ENCODE measurements at regions not wholly inside any gene's neighbourhood (a gene's known extent, or its start where the extent isn't known, plus 50 kb on each side); places are given as distances from the start of the nearest gene placed in this dataset.

DNA sequence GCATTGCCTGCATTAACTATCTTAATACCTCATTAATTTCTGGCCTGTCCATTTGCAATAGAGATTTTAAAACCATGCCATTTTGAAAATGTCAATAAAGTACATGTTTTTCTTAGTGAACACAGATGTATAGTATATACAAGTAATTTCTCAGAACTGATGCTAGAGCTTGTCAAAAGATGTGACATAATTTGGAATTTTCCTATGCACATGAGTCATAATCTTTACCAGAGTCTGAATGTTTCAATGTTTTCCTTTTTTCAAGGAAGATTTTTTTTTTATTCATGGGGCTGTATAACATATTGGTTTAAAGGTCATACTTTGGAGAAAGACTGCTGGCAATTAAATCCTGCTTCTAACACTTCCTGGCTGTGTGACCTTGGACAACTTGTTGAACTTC, 1347.5 kb upstream of the ADGRB3 start:
- TF ChIP-seq, protein P1, sequence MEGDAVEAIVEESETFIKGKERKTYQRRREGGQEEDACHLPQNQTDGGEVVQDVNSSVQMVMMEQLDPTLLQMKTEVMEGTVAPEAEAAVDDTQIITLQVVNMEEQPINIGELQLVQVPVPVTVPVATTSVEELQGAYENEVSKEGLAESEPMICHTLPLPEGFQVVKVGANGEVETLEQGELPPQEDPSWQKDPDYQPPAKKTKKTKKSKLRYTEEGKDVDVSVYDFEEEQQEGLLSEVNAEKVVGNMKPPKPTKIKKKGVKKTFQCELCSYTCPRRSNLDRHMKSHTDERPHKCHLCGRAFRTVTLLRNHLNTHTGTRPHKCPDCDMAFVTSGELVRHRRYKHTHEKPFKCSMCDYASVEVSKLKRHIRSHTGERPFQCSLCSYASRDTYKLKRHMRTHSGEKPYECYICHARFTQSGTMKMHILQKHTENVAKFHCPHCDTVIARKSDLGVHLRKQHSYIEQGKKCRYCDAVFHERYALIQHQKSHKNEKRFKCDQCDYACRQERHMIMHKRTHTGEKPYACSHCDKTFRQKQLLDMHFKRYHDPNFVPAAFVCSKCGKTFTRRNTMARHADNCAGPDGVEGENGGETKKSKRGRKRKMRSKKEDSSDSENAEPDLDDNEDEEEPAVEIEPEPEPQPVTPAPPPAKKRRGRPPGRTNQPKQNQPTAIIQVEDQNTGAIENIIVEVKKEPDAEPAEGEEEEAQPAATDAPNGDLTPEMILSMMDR (IDR thresholded peaks at IDR 0.05; ENCODE audit: extremely low read depth, missing control alignments), result no peak
- DNase-seq (ENCODE audit: low spot score), result no peak

DNA sequence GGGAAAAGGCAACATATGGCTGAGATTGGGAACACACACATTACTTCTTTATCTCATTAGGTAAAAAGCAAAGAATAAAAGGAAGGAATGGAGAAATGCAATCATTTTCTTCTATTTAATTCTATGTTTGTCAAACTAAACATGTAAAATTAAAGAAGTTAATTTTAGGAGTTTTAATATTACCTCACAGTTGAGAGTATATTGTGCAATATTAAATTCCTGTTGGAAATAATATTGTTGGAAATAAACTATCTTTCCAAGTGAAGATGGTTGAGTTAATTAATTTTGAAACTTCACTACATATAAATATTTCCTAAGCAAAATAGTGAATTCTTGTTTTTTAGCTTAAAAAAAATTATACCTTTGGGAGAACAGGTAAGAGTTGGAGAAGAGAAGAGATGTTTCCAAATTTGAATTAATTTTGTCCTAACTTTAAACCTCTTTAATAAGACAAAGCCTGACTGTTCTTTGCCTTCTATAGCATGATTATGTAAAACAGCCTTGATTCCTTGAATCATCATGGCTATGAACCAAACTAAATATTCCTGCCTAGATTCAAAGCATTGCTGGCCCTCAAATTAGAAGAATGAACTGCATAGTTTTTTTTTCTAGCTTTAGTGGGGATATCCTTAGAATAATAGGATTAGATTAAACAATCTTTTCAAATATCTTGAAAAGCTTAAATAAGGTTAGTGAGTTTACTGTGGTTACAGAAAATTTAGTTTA, 1349.1 kb upstream of the ADGRB3 start:
- TF ChIP-seq, protein P1 (IDR thresholded peaks at IDR 0.05; ENCODE audit: extremely low read depth, missing control alignments), result no peak
- DNase-seq (ENCODE audit: low spot score), result no peak

DNA sequence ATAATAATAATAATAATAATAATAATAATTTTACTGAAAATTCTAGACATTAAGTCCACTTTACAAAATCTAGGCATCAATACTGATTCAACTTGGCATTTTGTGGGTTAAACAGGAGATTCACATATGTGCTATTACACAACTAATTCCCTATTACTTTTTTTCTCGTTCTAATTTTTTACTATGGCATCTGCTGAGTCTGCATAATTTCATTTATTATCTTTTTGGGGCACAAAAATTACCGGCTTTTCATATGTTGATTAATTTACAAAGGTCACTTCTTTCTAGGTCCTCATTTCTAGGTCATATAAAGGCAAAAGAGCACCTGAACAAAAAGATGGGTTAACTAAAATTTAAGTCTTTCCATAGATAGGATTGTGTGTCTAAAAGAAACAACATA, 1357.8 kb upstream of the ADGRB3 start:
- no peak for DNase-seq (ENCODE audit: low spot score)
- TF ChIP-seq, protein P1 (IDR thresholded peaks at IDR 0.05; ENCODE audit: extremely low read depth, missing control alignments), result no peak

DNA sequence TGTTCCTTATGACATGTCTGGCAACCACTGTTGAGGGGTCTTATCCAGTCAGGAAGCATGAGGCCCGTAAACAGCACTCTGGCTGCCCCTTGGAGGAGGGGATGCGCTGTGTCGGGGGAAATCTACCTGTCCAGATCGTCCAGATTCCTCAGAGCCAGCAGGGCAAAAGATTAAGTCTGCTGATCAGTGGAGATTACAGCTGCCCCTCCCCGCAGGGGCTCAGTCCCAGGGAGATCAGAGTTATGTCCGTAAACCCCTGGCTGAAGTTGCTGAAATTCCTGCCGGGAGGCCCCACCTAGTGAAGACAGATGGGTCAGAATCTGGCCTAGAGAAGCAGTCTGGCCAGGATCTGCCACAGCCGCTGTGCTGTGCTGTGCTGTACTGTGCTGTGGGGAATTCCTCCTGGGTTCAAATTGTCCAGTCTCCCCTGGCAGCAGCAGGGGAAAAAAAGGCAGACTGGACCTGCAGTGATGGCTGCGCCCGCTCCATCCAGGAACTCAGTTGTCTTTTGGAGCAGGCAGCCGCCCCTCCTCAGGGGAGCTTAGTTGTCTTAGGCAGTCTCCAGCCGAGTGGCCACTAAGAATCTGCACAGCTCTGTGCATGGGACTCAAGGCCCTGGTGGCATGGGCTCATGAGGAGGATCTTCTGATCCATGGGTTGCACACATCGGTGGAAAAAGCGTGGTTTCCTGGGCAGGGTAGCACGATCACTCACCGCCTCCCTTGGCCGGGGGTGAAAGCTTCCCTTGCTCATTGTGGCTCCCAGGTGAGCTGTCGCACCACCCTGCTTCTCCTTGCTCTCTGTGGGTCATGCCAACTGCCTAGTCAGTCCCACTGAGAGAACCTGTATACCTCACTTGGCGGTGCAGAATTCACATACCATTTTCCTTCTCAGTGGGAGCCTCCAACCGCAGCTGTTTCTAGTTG, 1368.8 kb upstream of the ADGRB3 start:
- TF ChIP-seq, protein P1 (IDR thresholded peaks at IDR 0.05; ENCODE audit: extremely low read depth, missing control alignments), result no peak
- DNase-seq (ENCODE audit: low spot score), result no peak

DNA sequence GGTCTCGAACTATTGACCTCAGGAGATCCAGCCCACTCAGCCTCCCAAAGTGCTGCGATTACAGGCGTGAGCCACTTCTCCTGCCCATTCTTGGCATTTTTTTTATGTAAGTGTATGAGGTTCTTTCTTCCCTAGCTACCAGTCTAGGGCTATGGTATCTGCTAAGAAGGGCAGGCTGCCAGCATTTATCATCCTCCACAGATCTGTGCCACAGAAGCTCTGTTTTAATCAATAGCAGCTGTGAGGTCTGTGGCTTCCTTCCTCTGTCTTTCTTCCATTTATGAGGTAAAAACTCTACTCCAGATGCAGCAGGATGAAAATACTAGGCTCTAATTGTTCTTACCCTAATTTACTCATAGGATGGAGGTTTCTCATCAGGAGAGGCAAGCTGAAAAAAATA, 1382.4 kb upstream of the ADGRB3 start:
- DNase-seq (ENCODE audit: low spot score), result no peak
- TF ChIP-seq, protein P1 (IDR thresholded peaks at IDR 0.05; ENCODE audit: extremely low read depth, missing control alignments), result no peak

DNA sequence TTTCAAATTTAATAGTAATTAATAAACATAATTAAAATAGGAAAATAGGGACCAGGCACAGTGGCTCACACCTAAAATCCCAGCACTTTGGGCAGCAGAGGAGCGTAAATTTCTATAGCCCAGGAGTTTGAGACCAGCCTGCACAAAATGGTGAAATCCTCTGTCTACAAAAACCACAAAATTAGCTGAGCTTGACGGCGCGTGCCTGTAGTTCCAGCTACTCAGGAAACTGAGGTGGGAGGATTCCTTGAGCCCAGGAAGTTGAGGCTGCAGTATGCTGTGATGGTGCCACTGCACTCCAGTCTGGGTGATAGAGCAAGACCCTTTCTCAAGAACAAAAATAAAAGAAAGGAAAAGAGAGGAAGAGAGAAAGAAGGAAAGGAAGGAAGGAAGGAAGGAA, 1387.0 kb upstream of the ADGRB3 start:
- no peak for DNase-seq (ENCODE audit: low spot score)
- TF ChIP-seq, protein P1 (IDR thresholded peaks at IDR 0.05; ENCODE audit: extremely low read depth, missing control alignments), result no peak

DNA sequence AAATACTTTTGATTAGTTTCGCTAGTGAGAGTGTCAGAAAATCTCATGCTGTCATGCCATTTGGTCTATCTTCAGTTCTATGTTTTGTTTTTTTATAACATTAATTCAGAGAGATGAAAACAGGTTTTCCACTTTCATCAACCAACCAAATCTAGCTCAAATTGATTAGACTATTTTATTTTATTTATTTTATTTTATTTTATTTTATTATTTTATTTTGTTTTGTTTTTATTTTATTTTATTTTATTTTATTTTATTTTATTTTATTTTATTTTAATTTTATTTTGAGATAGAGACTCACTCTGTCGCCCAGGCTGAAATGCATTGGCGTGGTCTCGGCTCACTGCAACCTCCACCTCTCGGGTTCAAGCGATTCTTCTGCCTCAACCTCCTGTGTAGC, 1391.0 kb upstream of the ADGRB3 start:
- TF ChIP-seq, protein P1 (IDR thresholded peaks at IDR 0.05; ENCODE audit: extremely low read depth, missing control alignments), result no peak
- no peak for DNase-seq (ENCODE audit: low spot score)

All from GM20000 (cell line).